ENCODE measurements at regions not wholly inside any gene's neighbourhood (a gene's known extent, or its start where the extent isn't known, plus 50 kb on each side); places are given as distances from the start of the nearest gene placed in this dataset.

DNA sequence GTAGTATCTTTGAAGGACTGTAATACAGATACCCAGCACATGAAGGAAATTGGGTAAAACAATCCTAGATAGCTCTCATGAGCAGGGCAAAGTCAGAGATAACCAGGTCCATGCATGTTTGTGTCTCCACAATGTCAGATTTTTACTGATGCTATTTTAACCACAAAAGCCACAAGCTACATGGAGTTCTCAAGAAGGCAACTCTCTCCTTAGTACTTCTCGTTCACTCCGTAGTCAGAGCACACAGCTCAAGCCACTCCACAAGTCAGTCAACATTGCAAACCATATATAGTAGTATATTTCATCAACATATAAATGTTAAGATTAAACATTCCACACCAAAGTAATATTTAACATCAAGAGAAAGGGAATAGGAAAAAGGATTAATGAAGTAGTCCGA lies 98.0 kb upstream of the PIK3CG start:
- H3K27me3 Mint-ChIP-seq (ENCODE audit: low read depth) = no peaks in the 10 kb centered on the region
- POLR2A ChIA-PET = no interaction called here
- TF ChIP-seq ZNF423 (CRISPR knock-in tag; IDR thresholded peaks at IDR 0.05) = no peak
- no peak for TF ChIP-seq ATF1 (CRISPR knock-in tag; IDR thresholded peaks at IDR 0.05)
- no peak for TF ChIP-seq NR1H2 (CRISPR knock-in tag; IDR thresholded peaks at IDR 0.05)
- TF ChIP-seq MXD4 (CRISPR knock-in tag; IDR thresholded peaks at IDR 0.05; ENCODE audit: borderline replicate concordance) = no peak
- TF ChIP-seq, protein P1, sequence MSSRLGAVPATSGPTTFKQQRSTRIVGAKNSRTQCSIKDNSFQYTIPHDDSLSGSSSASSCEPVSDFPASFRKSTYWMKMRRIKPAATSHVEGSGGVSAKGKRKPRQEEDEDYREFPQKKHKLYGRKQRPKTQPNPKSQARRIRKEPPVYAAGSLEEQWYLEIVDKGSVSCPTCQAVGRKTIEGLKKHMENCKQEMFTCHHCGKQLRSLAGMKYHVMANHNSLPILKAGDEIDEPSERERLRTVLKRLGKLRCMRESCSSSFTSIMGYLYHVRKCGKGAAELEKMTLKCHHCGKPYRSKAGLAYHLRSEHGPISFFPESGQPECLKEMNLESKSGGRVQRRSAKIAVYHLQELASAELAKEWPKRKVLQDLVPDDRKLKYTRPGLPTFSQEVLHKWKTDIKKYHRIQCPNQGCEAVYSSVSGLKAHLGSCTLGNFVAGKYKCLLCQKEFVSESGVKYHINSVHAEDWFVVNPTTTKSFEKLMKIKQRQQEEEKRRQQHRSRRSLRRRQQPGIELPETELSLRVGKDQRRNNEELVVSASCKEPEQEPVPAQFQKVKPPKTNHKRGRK (CRISPR knock-in tag; IDR thresholded peaks at IDR 0.05; ENCODE audit: borderline replicate concordance) = no peak
- TF ChIP-seq, protein P2, sequence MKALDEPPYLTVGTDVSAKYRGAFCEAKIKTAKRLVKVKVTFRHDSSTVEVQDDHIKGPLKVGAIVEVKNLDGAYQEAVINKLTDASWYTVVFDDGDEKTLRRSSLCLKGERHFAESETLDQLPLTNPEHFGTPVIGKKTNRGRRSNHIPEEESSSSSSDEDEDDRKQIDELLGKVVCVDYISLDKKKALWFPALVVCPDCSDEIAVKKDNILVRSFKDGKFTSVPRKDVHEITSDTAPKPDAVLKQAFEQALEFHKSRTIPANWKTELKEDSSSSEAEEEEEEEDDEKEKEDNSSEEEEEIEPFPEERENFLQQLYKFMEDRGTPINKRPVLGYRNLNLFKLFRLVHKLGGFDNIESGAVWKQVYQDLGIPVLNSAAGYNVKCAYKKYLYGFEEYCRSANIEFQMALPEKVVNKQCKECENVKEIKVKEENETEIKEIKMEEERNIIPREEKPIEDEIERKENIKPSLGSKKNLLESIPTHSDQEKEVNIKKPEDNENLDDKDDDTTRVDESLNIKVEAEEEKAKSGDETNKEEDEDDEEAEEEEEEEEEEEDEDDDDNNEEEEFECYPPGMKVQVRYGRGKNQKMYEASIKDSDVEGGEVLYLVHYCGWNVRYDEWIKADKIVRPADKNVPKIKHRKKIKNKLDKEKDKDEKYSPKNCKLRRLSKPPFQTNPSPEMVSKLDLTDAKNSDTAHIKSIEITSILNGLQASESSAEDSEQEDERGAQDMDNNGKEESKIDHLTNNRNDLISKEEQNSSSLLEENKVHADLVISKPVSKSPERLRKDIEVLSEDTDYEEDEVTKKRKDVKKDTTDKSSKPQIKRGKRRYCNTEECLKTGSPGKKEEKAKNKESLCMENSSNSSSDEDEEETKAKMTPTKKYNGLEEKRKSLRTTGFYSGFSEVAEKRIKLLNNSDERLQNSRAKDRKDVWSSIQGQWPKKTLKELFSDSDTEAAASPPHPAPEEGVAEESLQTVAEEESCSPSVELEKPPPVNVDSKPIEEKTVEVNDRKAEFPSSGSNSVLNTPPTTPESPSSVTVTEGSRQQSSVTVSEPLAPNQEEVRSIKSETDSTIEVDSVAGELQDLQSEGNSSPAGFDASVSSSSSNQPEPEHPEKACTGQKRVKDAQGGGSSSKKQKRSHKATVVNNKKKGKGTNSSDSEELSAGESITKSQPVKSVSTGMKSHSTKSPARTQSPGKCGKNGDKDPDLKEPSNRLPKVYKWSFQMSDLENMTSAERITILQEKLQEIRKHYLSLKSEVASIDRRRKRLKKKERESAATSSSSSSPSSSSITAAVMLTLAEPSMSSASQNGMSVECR (CRISPR knock-in tag; IDR thresholded peaks at IDR 0.05; ENCODE audit: borderline replicate concordance) = no peak
- TF ChIP-seq, protein P3, sequence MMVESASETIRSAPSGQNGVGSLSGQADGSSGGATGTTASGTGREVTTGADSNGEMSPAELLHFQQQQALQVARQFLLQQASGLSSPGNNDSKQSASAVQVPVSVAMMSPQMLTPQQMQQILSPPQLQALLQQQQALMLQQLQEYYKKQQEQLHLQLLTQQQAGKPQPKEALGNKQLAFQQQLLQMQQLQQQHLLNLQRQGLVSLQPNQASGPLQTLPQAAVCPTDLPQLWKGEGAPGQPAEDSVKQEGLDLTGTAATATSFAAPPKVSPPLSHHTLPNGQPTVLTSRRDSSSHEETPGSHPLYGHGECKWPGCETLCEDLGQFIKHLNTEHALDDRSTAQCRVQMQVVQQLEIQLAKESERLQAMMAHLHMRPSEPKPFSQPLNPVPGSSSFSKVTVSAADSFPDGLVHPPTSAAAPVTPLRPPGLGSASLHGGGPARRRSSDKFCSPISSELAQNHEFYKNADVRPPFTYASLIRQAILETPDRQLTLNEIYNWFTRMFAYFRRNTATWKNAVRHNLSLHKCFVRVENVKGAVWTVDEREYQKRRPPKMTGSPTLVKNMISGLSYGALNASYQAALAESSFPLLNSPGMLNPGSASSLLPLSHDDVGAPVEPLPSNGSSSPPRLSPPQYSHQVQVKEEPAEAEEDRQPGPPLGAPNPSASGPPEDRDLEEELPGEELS (CRISPR knock-in tag; IDR thresholded peaks at IDR 0.05) = no peak
- TF ChIP-seq, protein P4, sequence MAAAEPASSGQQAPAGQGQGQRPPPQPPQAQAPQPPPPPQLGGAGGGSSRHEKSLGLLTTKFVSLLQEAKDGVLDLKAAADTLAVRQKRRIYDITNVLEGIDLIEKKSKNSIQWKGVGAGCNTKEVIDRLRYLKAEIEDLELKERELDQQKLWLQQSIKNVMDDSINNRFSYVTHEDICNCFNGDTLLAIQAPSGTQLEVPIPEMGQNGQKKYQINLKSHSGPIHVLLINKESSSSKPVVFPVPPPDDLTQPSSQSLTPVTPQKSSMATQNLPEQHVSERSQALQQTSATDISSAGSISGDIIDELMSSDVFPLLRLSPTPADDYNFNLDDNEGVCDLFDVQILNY (CRISPR knock-in tag; IDR thresholded peaks at IDR 0.05) = no peak
- TF ChIP-seq FOXP1 (CRISPR knock-in tag; IDR thresholded peaks at IDR 0.05; ENCODE audit: borderline replicate concordance) = no peak
- no peak for TF ChIP-seq ETV6 (CRISPR knock-in tag; IDR thresholded peaks at IDR 0.05)
- TF ChIP-seq NR3C1 (CRISPR knock-in tag; conservative IDR thresholded peaks at IDR 0.05; ENCODE audit: low read depth) = no peak
- TF ChIP-seq NFATC4 (CRISPR knock-in tag; IDR thresholded peaks at IDR 0.05) = no peak
- TF ChIP-seq, protein P5, sequence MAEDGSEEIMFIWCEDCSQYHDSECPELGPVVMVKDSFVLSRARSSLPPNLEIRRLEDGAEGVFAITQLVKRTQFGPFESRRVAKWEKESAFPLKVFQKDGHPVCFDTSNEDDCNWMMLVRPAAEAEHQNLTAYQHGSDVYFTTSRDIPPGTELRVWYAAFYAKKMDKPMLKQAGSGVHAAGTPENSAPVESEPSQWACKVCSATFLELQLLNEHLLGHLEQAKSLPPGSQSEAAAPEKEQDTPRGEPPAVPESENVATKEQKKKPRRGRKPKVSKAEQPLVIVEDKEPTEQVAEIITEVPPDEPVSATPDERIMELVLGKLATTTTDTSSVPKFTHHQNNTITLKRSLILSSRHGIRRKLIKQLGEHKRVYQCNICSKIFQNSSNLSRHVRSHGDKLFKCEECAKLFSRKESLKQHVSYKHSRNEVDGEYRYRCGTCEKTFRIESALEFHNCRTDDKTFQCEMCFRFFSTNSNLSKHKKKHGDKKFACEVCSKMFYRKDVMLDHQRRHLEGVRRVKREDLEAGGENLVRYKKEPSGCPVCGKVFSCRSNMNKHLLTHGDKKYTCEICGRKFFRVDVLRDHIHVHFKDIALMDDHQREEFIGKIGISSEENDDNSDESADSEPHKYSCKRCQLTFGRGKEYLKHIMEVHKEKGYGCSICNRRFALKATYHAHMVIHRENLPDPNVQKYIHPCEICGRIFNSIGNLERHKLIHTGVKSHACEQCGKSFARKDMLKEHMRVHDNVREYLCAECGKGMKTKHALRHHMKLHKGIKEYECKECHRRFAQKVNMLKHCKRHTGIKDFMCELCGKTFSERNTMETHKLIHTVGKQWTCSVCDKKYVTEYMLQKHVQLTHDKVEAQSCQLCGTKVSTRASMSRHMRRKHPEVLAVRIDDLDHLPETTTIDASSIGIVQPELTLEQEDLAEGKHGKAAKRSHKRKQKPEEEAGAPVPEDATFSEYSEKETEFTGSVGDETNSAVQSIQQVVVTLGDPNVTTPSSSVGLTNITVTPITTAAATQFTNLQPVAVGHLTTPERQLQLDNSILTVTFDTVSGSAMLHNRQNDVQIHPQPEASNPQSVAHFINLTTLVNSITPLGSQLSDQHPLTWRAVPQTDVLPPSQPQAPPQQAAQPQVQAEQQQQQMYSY (CRISPR knock-in tag; IDR thresholded peaks at IDR 0.05) = no peak
- TF ChIP-seq, protein P6, sequence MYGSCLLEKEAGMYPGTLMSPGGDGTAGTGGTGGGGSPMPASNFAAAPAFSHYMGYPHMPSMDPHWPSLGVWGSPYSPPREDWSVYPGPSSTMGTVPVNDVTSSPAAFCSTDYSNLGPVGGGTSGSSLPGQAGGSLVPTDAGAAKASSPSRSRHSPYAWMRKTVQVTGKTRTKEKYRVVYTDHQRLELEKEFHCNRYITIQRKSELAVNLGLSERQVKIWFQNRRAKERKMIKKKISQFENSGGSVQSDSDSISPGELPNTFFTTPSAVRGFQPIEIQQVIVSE (CRISPR knock-in tag; IDR thresholded peaks at IDR 0.05; ENCODE audit: borderline replicate concordance) = no peak
- TF ChIP-seq, protein P7, sequence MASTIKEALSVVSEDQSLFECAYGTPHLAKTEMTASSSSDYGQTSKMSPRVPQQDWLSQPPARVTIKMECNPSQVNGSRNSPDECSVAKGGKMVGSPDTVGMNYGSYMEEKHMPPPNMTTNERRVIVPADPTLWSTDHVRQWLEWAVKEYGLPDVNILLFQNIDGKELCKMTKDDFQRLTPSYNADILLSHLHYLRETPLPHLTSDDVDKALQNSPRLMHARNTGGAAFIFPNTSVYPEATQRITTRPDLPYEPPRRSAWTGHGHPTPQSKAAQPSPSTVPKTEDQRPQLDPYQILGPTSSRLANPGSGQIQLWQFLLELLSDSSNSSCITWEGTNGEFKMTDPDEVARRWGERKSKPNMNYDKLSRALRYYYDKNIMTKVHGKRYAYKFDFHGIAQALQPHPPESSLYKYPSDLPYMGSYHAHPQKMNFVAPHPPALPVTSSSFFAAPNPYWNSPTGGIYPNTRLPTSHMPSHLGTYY (CRISPR knock-in tag; IDR thresholded peaks at IDR 0.05) = no peak
- no peak overlapping the region for H3K27ac Mint-ChIP-seq
- ATAC-seq (no peak), DNase-seq (ENCODE audit: low spot score) (no peak)
- H3K4me1 Mint-ChIP-seq = no peaks in the 10 kb centered on the region
- H3K9me3 Mint-ChIP-seq = 0 out of 2 replicates have a peak, but pooled peaks cover 3% of the 10 kb centered on the region
- CTCF ChIA-PET = no interaction called here
- H3K4me3 Mint-ChIP-seq = no peak overlapping the region
- H3K36me3 Mint-ChIP-seq = no peaks in the 10 kb centered on the region
